ENCODE measurements at regions not wholly inside any gene's neighbourhood (a gene's known extent, or its start where the extent isn't known, plus 50 kb on each side); places are given as distances from the start of the nearest gene placed in this dataset.

GRCh38 chr2:144328938-144329337 lies 191.0 kb downstream of the ZEB2 start:
- Mint-ChIP-seq H3K4me3 (ENCODE audit: low read depth) (no peak overlapping the region), H3K27me3 (peaks cover 17% of the 10 kb centered on the region), H3K4me1 (ENCODE audit: low read depth) (peaks cover 18% of the 10 kb centered on the region), H3K36me3 (ENCODE audit: insufficient read depth) (no peaks in the 10 kb centered on the region), H3K9me3 (ENCODE audit: low read depth) (no peaks in the 10 kb centered on the region), H3K27ac (no peak overlapping the region)
- TF ChIP-seq CTCF (IDR thresholded peaks at IDR 0.05; ENCODE audit: unreplicated experiment), result no peak
- DNase-seq (ENCODE audit: low spot score, unreplicated experiment), result no peak

GRCh38 chr2:144326825-144327224 lies 193.1 kb downstream of the ZEB2 start:
- DNase-seq (ENCODE audit: low spot score, unreplicated experiment), result no peak
- TF ChIP-seq CTCF (IDR thresholded peaks at IDR 0.05; ENCODE audit: unreplicated experiment), result no peak
- Mint-ChIP-seq H3K9me3 (ENCODE audit: low read depth) (peaks cover 4% of the 10 kb centered on the region), H3K27me3 (peaks cover 8% of the 10 kb centered on the region), H3K4me1 (ENCODE audit: low read depth) (peaks cover 13% of the 10 kb centered on the region), H3K4me3 (ENCODE audit: low read depth) (no peak overlapping the region), H3K27ac (no peak overlapping the region), H3K36me3 (ENCODE audit: insufficient read depth) (no peaks in the 10 kb centered on the region)

- H3K4me3 Mint-ChIP-seq (ENCODE audit: low read depth), result no peak overlapping the region
- H3K27me3 Mint-ChIP-seq, result peaks cover 5% of the 10 kb centered on the region
- H3K27ac Mint-ChIP-seq, result no peak overlapping the region
- DNase-seq (ENCODE audit: low spot score, unreplicated experiment), result no peak
- H3K9me3 Mint-ChIP-seq (ENCODE audit: low read depth), result peaks cover 4% of the 10 kb centered on the region
- TF ChIP-seq CTCF (IDR thresholded peaks at IDR 0.05; ENCODE audit: unreplicated experiment), result no peak
- peaks cover 4% of the 10 kb centered on the region for H3K4me1 Mint-ChIP-seq (ENCODE audit: low read depth)
- no peaks in the 10 kb centered on the region for H3K36me3 Mint-ChIP-seq (ENCODE audit: insufficient read depth)
These were observed 194.8 kb downstream of the ZEB2 start for GRCh38 chr2:144325086-144325485.

GRCh38 chr2:144324446-144325045 lies 195.4 kb downstream of the ZEB2 start:
- no peak overlapping the region for H3K27ac Mint-ChIP-seq
- H3K36me3 Mint-ChIP-seq (ENCODE audit: insufficient read depth), result no peaks in the 10 kb centered on the region
- peaks cover under 1% of the 10 kb centered on the region for H3K27me3 Mint-ChIP-seq
- TF ChIP-seq CTCF (IDR thresholded peaks at IDR 0.05; ENCODE audit: unreplicated experiment), result no peak
- DNase-seq (ENCODE audit: low spot score, unreplicated experiment), result no peak
- H3K9me3 Mint-ChIP-seq (ENCODE audit: low read depth), result peaks cover 4% of the 10 kb centered on the region
- H3K4me1 Mint-ChIP-seq (ENCODE audit: low read depth), result peaks cover 4% of the 10 kb centered on the region
- H3K4me3 Mint-ChIP-seq (ENCODE audit: low read depth), result no peak overlapping the region

- no peak overlapping the region for H3K27ac Mint-ChIP-seq
- peaks cover 4% of the 10 kb centered on the region for H3K9me3 Mint-ChIP-seq (ENCODE audit: low read depth)
- TF ChIP-seq CTCF (IDR thresholded peaks at IDR 0.05; ENCODE audit: unreplicated experiment), result no peak
- no peaks in the 10 kb centered on the region for H3K27me3 Mint-ChIP-seq
- H3K36me3 Mint-ChIP-seq (ENCODE audit: insufficient read depth), result no peaks in the 10 kb centered on the region
- no peak for DNase-seq (ENCODE audit: low spot score, unreplicated experiment)
- H3K4me3 Mint-ChIP-seq (ENCODE audit: low read depth), result no peak overlapping the region
- peaks cover 4% of the 10 kb centered on the region for H3K4me1 Mint-ChIP-seq (ENCODE audit: low read depth)
These were observed 196.0 kb downstream of the ZEB2 start for GRCh38 chr2:144323946-144324345.

Measured in progenitor cell of endocrine pancreas (in vitro differentiated cells).